A549 (cell line): ENCODE measurements at regions not wholly inside any gene's neighbourhood (a gene's known extent, or its start where the extent isn't known, plus 50 kb on each side); places are given as distances from the start of the nearest gene placed in this dataset.

Experiments
- CBX8 ChIP-seq: fragments of 200-600 bp; sonication (generic); IDR thresholded peaks from 2 replicates; pipeline ENCODE4 v1.6.1; 2016
- CTCF ChIP-seq: fragments of >200 bp; sonication (Bioruptor Twin); formaldehyde crosslinking; IDR thresholded peaks from 3 replicates; pipeline ENCODE4 v1.5.1; 2016
- ESRRA ChIP-seq: fragments of 150-350 bp; IDR thresholded peaks from 2 replicates; pipeline ENCODE4 v1.6.1; 2014; ENCODE audit warnings: mild to moderate bottlenecking, low read length, borderline replicate concordance
- GATA3 ChIP-seq: IDR thresholded peaks from 2 replicates; pipeline ENCODE4 v1.6.1; 2012; ENCODE audit warnings: borderline replicate concordance
- HOXB13 ChIP-seq: fragments of 250-450 bp; sonication (Bioruptor Pico); IDR thresholded peaks from 2 replicates; pipeline ENCODE4 v1.5.0; 2020; ENCODE audit warnings: low read depth, mild to moderate bottlenecking, moderate library complexity
- JUN ChIP-seq, 2 experiments: fragments of >200 bp; sonication (Bioruptor Twin); formaldehyde crosslinking; IDR thresholded peaks; 2 replicates in 1 of 2; 3 replicates in 1 of 2; pipeline ENCODE4 v1.6.1; 2016 to 2017
- KDM1A ChIP-seq: fragments of 200-600 bp; sonication (generic); IDR thresholded peaks from 2 replicates; pipeline ENCODE4 v1.6.1; 2016; ENCODE audit warnings: low read depth, mild to moderate bottlenecking
- PBX3 ChIP-seq: IDR thresholded peaks from 2 replicates; pipeline ENCODE4 v1.6.1; 2012
- POLR2A ChIP-seq: IDR thresholded peaks from 2 replicates; pipeline ENCODE4 v1.6.1; 2012; ENCODE audit warnings: mild to moderate bottlenecking, low read length
- RAD21 ChIP-seq, 2 experiments: fragments of >200 bp in 1 of 2; sonication (Bioruptor Twin) in 1 of 2; formaldehyde crosslinking in 1 of 2; IDR thresholded peaks in 1 of 2; conservative IDR thresholded peaks in 1 of 2; 2 replicates in 1 of 2; 3 replicates in 1 of 2; pipeline ENCODE4 v1.6.1; 2012 to 2018; ENCODE audit warnings: inconsistent platforms in 1 of 2
- REST ChIP-seq: fragments of 200-600 bp; sonication (generic); IDR thresholded peaks from 2 replicates; pipeline ENCODE4 v1.6.1; 2016; ENCODE audit warnings: antibody characterized with exemption, mild to moderate bottlenecking, moderate library complexity
- ZC3H11A ChIP-seq: fragments of 450-650 bp; IDR thresholded peaks from 2 replicates; pipeline ENCODE4 v1.6.1; 2014; ENCODE audit warnings: antibody characterized with exemption, mild to moderate bottlenecking

GRCh38 chr1:166544561-166544960 is 294.7 kb upstream of the POGK start:
- TF ChIP-seq REST (no peak), POLR2A (no peak), HOXB13 (CRISPR knock-in tag) (no peak), CTCF (no peak), KDM1A (no peak), ESRRA (no peak), CBX8 (no peak), RAD21 (conservative IDR thresholded peaks at IDR 0.05 in 1 of 2, IDR thresholded peaks at IDR 0.05 in 1 of 2) (no peak), PBX3 (no peak), JUN (IDR thresholded peaks at IDR 0.05) (no peak), GATA3 (no peak), ZC3H11A (no peak)
